ENCODE measurements at regions not wholly inside any gene's neighbourhood (a gene's known extent, or its start where the extent isn't known, plus 50 kb on each side); places are given as distances from the start of the nearest gene placed in this dataset.

DNA sequence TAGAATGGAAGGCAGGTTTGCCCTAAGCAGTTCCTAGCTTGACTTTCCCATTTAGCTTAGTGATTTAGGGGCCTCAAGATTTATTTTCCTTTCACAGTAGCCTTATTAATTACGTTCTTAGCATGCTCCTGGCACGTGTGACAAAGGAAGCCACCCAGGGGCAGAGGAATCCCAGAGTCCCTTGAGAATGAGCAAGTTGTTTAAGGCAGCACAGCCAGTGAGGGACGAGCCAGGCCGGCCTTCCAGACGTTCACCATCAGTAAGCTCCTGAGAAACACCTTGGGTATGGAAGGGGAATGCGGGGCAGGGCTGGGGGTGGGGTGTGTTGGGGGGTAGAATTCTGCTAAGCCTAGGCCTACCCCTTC lies 76.3 kb downstream of the SOWAHC start:
- TF ChIP-seq YY1 (IDR thresholded peaks at IDR 0.05; ENCODE audit: insufficient read depth, insufficient read length): no peak
- TF ChIP-seq ZNF274 (IDR thresholded peaks at IDR 0.05; ENCODE audit: low read depth, low read length): no peak
- TF ChIP-seq SUZ12 (IDR thresholded peaks at IDR 0.05; ENCODE audit: extremely low read depth, insufficient read depth, insufficient read length): no peak
